Fibroblast of skin of abdomen (primary cell): ENCODE measurements at regions not wholly inside any gene's neighbourhood (a gene's known extent, or its start where the extent isn't known, plus 50 kb on each side); places are given as distances from the start of the nearest gene placed in this dataset.
A peak's percentile ranks its signal among the peaks of the same experiment; 100 is the strongest.

Source experiments
- DNase-seq: peaks from one replicate; pipeline ENCODE4 v3.0.0-alpha.2; 2013

DNA sequence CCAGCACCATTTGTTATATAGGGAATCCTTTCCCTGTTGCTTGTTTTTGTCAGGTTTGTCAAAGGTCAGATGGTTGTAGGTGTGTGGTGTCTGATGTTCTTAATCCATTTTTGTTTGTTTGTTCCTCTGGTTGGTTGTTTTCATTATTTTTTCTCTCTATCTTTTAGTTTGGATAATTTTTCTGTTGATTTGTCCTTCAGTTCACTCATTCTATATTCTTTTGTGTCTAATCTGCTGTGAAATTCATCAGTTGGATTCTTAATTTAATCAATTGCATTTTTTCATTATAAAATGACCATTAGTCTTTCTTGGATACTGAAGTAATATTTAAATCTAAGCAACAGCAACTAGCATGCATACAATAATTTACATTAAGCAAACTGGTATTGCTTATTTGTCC is 206.7 kb upstream of the TRIB2 start:
- DNase-seq = no peak

DNA sequence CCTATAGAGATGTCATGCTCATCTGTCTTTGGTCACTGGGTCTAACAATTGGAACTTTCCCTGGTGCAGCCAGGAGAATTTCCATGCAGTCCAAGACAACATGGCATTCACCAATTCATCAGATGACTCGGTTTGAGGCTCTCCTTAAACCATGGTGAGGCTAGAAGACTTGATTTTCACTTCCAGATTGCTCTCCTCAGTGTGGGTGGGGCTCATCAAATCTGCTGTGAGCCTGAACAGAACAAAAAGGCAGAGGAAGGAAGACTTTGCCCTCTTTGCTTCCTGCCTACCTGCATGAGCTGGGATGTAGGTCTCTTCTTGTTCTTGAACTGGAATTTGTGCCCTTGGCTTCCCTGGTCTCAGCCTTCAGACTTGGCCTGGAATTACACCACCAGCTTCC is 203.4 kb upstream of the TRIB2 start:
- DNase-seq = no peak

DNA sequence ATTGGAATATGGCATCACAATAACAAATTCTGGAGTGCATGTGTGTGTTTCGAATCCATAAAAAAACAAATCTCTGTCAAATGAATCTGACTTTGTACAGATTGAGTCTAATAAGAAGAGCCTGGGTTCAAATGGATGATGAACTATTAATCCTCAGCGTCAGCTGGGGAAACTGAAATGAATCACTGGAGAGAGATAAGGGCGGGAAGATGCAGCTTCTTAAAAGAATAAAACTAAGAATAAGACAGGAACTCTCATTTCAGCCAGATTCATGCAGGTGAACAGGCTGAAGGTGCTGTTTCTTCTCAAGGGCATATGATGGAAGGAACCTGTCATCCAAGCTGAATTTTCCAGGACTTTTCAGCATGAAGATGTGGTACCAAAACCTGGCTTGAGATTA is 202.6 kb upstream of the TRIB2 start:
- DNase-seq = no peak

DNA sequence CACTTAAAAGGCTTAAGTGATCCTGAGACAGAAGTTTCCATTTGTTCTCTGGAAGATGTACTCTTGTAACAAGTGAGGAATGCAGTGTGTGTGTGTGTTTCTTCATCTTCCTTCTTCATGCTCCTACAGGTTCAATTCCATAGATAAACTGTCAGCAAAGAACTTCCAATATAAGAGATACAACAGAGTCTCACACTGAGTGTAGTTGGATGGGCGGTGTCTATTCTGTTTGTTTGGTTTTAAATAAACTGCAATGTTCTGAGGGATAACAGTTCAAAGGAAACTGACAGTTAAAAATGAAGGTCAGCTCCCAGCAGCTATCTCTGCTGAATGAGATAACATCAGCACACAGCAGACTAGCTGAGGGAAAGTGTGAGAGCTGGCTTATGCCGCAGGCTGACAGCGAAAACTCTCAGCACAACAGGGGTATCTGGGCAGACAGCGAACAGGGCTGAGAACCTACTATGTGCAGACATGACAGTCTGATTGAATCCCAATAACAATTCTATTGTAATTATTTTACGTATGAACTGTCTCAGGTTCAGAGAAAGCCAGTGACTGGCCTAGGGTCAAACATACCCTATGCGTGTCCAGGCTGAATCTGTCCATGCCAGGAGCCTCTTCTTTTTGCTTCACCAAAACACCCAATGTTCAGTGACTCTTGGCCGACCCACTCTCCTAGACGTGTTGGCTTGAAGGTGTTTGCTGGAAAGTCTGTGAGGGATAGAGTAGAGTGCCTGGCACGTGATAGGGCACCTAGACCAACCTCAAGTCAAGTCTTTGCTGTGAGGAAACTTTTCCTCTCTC is 201.9 kb upstream of the TRIB2 start:
- DNase-seq = no peak

DNA sequence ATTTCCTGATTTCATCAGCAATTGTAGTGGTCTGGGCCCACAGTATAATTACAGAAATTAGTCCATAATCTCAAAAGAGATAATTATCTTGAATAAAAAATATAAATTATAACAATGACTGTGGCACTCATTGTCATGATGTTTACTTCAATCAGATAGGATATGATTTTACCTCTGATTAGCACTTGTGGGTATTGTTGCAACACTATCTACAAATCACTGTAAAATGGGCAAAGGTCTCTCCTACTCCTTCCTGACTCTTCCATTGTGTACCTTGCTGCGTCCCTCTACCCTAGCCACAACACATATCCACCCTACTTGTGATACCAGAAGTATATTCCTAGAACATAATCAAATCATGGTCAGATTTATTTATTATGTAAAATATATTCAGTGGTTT is 200.9 kb upstream of the TRIB2 start:
- no peak for DNase-seq

DNA sequence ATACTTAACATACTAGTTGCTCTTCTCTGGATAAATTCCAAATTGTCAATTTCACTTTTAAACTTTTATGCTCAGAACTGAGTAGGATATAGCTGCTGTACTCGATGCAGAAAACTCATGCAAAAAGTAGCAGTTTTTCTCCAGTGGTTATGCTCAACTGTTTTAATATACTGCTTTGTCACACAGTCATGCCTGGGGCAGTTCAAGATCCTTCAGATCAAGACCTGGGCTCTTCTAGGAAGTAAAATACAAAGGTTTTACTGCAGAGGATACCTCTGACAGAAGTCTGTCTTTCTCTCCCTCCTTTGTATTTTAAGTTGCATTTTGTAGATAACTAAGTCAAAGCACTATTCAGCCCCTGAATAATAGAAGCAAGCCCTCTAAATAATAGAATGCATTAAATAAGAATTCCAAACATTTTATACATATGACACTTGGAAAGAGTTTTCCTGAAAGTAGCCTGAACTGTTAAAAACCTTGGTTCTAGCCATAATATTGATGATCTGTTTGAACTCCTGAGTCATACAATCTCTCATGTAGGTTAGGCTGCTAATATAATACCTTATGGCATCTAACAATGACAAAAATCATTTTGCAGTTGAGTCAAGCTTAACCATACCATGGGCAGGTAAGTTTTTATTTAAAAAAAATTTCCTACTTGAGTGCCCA is 183.3 kb upstream of the TRIB2 start:
- DNase-seq = peak; percentile 44

DNA sequence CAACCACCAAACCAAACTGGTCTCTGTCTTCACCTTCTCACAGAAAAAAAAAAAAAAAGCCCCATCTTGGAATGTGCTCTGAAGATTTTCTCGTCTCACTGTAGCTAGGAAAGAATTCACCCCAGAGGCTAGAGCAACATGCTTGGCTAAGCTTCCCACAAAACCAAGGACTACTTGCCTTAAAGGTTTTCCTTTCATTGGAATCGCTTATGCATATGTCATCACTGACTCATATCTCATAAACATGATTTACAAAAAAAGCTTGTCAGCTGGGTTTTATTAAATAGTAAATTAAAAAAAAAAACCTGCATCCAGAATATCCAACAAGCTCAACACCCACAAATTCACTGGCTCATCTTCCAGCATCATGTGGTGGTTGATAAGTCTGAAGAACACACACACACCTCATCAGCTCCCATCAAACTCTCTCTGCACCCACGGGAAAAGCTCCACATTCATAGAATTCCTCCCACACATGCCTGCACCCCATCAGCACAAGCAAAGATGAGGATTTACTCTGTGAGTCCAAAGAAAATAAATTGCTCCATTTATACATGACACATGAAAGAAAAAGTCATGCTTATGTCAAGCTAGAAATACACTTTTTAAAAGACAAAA is 182.0 kb upstream of the TRIB2 start:
- DNase-seq = peak; percentile 99

DNA sequence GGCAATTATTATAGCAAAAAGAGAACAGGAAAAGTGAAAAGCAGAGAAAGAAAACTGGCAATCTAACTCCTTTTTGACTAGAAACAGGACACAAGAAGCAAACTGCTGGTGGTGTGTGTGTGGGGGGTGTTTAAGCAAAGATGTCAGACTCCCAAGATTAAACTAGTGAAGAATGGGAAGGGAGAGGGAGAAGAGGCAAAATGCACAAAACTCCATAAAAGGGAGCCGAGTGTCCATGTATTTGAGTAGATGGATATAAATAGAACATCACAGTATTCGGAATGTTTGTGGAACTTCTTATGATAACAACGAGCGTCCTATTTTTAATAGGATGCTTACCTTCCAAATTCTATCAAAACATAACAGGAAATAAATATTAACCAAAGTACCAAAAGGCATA is 179.8 kb upstream of the TRIB2 start:
- DNase-seq = no peak

DNA sequence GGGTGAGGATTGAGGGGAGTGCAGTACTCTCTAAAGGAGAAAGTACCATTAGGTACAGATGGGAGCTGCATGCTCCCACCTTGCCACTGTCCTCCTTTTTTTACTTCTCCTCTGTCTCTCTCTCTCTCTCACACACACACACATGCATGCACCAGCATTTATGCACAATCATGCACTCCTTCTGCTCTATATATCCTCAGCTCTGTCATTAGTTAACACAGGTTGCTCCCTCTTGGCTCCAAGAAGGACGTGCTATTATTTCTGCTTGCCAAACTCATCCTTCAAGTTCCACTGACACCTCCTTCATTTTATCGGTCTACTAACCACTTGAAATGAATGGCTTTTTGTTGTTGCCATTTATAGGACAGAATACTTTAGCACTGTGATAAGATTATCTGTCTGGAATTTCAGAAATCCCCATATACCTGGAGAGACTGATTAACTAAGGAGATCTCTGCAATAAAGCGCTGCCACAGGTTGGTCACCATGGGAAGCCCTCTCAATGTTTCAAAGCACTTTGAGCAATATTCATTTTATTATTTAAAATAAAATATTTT is 178.5 kb upstream of the TRIB2 start:
- DNase-seq = no peak

DNA sequence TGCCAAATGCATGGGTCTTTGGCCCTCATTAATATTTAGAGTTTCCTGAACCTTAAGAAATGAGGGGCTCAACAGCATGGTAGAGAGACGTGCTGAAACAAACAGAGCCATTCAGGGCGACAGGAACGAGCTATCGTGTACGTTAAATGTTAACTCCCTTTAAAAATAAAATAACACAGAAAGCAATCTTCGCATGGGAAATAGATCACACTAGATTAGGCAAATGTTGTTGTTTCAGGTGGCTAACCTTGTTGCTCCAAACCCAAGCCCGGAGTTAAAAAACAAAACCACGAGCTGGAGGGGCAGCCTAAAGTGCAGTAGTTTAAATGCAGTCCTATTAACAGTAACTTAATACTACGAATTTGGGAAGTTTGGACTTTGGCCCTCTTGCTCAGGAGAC is 177.4 kb upstream of the TRIB2 start:
- no peak for DNase-seq

DNA sequence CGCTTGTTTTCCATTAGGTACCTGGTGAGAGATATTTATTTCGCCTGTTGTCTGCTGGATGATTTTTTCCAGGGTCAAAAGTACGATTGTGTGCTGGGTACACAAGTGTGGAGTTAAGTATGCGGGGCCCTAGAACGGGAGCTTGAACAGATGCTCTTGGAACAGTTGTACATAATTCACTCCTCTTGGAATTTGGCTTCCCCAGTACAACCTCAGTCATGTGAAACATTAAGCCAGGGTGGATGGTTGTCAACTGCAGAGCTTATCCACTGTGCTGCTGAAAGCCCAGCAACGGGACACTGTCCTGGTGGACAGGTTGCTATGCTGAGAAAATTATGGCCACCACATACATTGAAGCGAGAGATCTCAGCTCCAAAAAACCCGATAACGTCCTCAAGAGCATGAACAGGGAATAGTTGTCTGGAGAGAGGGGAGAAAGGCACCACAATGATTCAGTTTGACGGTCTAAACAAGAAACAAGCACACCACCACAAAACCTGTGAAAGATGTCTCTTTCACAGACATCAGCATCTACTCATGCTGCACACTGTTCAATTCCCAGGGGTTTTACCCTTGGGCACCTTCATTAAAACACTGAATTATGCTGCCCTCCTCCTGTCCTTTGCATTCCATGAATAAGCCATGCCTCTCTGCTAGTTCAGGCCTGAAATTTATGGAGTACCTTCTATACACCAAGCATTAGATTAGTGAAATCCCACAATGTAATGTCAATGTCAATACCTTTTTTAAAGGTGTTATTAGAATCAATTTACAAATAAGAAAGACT is 176.8 kb upstream of the TRIB2 start:
- peak; percentile 33 for DNase-seq

DNA sequence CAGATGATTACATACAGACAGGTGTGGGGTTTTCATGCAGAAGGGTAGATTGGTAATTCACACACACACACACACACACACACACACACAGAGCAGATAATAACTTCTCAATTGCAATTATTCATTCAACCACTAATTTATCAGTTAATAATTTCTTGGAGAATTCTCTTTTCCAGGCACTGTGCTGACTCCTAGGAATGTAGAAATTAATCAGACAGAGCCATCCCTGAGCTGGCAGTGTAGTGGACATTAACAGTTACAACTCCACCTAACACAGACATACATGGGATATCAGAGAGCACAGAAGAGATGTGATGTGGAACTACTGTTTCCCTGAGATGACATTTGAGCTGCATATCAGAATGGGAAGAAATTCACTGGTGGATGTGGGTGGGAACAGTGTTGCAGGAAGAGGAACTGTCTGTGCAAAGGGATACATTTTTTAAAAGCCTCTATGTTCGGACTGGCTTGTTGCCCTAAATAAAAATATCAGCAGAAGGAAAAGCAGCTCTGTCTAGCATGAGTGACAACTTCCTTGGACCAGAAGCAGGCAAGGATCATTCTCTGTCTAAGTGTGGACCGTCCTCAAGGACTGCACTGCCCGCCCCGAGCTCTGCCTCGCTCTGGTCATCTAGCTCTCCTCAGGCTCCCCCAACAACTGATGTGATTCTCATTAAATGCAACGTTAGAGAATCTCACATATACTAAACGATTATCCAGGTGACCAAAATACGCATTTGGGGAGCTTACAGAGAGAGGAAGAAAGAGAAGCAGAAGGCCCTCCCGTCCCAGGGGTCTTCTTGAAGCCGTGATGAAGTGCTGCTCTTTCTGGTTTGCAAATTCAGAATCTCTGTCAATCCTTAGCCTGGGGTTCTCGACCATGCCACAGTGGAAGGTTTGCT is 173.4 kb upstream of the TRIB2 start:
- no peak for DNase-seq

DNA sequence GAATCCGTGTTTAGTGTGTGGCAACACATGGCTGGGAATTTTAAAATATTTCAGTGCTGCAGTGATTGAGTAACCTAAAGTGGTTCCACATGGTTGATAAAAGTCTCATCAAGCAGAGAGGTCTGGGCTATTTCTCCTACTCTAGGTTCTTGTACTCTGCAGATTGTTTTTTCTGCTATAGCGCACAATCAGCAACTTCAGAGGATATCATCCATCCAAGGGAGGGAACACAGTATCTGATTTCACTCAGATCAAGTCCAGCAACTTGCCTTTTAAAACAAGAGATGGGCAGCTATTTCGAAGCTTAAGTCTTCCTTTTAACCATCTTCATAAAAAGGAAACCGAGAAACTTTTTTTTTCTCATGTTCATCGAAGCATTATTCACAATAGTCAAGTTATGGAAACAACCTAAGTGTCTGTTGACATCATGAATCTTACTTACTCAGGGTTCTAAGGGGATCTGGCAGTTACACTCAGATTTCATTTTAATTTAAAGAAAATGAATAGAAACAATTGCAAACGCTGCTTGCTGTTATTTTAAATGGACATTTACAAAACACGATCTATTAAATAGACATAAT is 172.7 kb upstream of the TRIB2 start:
- peak; percentile 76 for DNase-seq

DNA sequence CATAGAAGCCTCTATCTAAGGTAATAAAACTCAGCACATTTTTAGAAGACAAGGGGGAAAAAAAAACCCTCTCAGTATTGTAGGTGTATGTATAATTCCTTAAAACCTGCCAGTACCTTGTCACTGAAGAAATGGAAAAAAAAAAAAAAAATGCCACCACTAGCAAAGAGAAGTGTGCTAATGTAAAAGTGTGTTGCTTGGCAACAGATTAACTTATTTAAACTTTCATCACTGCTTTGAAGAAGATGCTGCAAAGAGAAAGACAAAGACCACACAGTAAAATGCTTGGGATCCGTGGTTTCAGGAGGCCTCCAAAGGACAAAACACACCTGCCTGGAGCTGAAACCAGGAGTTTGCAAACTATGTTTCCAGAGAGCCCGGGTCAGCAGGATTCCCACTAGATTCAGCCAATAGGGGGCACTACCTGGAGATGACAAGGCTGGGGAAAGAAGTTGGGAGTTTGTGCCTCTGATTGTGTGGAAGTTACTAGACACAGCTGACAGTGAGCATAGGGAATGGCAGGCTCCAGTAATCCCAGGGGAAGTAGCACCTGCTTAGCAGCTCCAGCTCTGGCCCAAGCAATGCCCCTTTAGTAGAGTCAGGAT is 169.1 kb upstream of the TRIB2 start:
- DNase-seq = no peak

DNA sequence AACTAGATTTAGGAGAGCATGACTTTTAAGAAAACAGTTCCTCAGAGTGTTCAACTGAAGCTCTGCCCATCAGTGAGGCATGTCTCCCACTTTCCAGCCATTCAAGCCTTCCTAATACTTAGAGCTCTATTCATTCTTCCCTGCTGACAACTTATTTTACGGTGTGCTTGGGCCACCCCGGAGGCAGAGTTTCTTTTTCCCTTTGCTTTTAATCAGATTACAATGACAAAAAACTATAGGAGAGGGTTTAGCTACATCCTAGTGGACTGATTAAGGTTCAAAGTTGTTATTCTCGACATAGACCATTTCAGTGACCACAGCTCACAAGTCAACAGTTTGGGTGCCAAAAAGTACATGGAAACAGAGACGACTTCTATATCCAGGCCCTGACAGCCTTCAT is 167.8 kb upstream of the TRIB2 start:
- no peak for DNase-seq

DNA sequence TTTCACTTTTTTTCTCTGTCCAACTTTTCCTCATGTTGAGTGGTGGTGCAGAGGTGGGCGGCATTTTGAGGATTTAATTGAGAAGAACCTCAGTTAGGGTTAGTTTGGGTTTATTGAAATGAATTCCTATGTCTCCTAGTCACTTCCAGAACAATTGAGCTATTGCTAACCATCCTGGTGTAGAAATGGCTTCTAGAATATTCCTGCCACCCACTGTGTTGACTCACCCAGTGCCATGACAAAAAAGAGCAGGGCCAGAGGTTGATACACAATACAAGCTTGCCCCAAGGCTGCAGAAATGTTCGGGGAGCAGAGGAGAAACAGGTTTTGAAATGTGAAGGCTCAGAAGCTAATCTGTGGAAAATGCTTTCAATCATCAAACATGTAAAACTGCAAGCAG is 167.1 kb upstream of the TRIB2 start:
- peak; percentile 41 for DNase-seq

DNA sequence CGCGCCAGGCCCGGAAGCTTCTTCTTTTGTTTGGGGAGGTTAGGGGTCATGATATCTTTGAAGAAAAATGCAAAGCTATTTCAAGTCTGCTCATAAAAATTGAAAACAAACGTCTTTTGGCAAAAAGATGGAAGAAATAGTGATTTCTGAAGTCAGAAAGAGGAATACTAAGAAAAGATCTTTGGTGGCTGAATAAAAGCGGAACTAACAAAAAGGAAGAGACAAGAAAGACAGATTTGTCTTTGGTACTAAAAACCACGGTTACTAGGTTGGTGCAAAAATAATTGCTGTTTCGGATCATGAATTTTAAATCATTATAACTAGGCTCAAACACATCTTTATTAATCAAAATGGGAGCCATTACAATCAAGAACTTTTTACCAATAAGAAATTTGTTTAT is 164.6 kb upstream of the TRIB2 start:
- DNase-seq = no peak

DNA sequence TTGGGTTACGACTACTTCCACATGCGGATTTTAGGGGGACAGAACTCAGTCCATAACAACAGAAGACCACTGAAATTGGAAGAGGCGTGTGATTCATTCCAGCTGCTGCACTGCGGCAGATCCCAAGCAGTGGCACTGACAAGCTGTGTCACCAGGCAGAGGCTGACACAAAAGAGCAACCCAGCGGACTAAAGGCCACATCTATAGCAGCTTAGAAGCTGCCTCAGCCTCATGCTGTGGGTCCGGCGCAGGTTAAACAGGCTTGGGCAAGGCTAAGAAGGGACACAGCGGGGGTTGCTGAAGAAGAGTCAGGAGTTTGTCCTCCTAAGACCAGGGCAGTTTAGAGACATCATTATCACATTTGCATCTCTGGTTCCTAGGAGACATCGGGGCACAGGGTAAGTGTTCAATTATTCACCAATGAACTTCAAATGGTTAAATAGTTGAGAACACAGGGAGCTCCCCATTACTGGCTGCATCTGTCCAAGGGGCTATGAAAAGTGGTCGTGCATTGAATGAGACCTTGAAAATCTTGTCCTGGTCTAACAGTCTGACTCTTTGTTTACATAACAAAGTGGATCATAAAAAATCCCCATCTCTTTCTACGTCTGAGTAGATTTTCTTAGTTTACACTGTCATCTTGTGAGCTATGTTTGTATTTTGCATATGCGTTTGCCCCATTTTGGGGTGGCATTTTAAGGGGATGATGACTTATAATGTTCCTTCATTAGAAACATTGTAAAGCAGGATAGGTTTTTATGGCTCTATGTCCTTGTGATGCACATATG is 162.3 kb upstream of the TRIB2 start:
- DNase-seq = no peak

DNA sequence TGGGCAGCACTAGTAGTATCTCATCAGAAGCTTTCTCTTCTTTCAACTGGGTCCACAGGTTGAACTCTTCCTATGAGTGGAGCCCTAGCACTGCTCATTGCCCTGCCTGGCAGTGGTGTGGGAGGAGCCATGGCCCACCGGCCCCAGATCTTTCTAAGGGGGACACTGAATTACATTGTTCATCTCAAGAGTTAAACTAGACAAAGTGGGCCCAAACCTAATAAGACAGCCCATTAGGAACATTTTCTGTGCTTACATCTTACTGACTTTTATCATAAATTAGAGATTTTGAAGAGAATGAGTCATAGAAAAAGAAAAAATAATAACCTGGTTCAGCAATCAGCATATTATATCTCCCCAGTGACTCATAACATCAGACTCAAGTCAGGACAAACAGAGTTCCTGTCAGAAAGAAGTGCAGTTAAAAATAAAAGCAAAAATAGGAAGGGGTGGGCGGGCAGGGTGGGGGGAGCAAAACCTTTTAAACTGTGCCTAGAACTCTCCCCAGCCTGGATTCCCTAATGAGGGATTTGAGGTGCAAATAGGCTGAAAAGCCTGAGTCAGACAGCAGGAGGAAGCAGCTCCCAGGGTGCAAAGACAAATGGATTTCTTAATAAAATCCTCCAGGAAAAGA is 161.6 kb upstream of the TRIB2 start:
- DNase-seq = peak; percentile 66

DNA sequence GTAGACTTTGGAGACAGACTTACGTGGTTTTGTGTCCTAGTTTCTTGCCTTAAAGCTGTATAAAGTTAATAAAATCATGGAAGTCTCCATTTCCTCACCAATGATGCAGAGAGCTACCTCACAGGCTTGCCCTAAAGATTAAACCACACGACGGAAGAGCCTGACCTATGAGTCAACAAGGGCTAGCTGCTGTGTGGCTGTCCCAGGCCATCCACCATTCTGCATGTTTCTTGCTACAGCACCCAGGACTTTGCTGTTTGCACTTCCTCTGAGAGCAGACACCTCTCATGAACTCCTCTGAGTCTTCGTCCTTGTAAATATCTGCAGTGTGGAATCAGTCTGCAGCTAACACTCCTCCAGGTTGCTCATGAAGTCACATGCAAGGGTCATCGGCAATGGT is 160.0 kb upstream of the TRIB2 start:
- peak; percentile 29 for DNase-seq
